ENCODE measurements at regions not wholly inside any gene's neighbourhood (a gene's known extent, or its start where the extent isn't known, plus 50 kb on each side); places are given as distances from the start of the nearest gene placed in this dataset.
"Not testable (repeated sequence)": the region's sequence is repeated elsewhere in the genome, so short reads cannot be mapped to it uniquely, and the experiment has no call there.

- no peaks in the 10 kb centered on the region for H3K27me3 ChIP-seq
- H3K36me3 ChIP-seq = no peaks in the 10 kb centered on the region
- TF ChIP-seq CTCF (IDR thresholded peaks at IDR 0.05) = no peak
- H3K4me3 ChIP-seq = no peak overlapping the region
- no peaks in the 10 kb centered on the region for H3K4me1 ChIP-seq
- peaks cover 0 to 8% (median 0%) of the 10 kb centered on the region in 3 donors for H3K9me3 ChIP-seq
- H3K27ac ChIP-seq = no peak overlapping the region
- intact Hi-C loops (cut with DNase I; ENCODE audit: low total_unique reads) = no loop called here
- no peak for DNase-seq
Observed at GRCh38 chr3:89000886-89001285, 106.5 kb upstream of the EPHA3 start.

GRCh38 chr3:89002191-89002590, 105.2 kb upstream of the EPHA3 start:
- Histone ChIP-seq H3K4me3 (no peak overlapping the region), H3K27ac (no peak overlapping the region), H3K9me3 (peaks cover 0 to 8% (median 0%) of the 10 kb centered on the region in 3 donors), H3K36me3 (no peaks in the 10 kb centered on the region), H3K4me1 (no peaks in the 10 kb centered on the region), H3K27me3 (no peaks in the 10 kb centered on the region)
- no peak for TF ChIP-seq CTCF (IDR thresholded peaks at IDR 0.05)
- no peak for DNase-seq
- intact Hi-C loops (cut with DNase I; ENCODE audit: low total_unique reads) = no loop called here

GRCh38 chr3:89013536-89013935, 93.9 kb upstream of the EPHA3 start:
- Histone ChIP-seq H3K27ac (no peak overlapping the region), H3K4me1 (no peaks in the 10 kb centered on the region), H3K27me3 (no peaks in the 10 kb centered on the region), H3K4me3 (no peak overlapping the region), H3K36me3 (no peaks in the 10 kb centered on the region), H3K9me3 (no peaks in the 10 kb centered on the region)
- DNase-seq = no peak
- TF ChIP-seq CTCF (IDR thresholded peaks at IDR 0.05) = no peak
- intact Hi-C loops (cut with DNase I; ENCODE audit: low total_unique reads) = no loop called here

GRCh38 chr3:89017531-89017930, 89.9 kb upstream of the EPHA3 start:
- Histone ChIP-seq H3K4me1 (no peaks in the 10 kb centered on the region), H3K4me3 (no peak overlapping the region), H3K27me3 (no peaks in the 10 kb centered on the region), H3K36me3 (no peaks in the 10 kb centered on the region), H3K9me3 (no peaks in the 10 kb centered on the region), H3K27ac (no peak overlapping the region)
- no peak for TF ChIP-seq CTCF (IDR thresholded peaks at IDR 0.05)
- intact Hi-C loops (cut with DNase I; ENCODE audit: low total_unique reads) = no loop called here
- DNase-seq = no peak

- no peaks in the 10 kb centered on the region for H3K4me1 ChIP-seq
- intact Hi-C loops (cut with DNase I; ENCODE audit: low total_unique reads) = no loop called here
- H3K27me3 ChIP-seq = no peaks in the 10 kb centered on the region
- H3K4me3 ChIP-seq = no peak overlapping the region
- TF ChIP-seq CTCF (IDR thresholded peaks at IDR 0.05) = no peak
- H3K9me3 ChIP-seq = no peaks in the 10 kb centered on the region
- no peaks in the 10 kb centered on the region for H3K36me3 ChIP-seq
- no peak for DNase-seq
- no peak overlapping the region for H3K27ac ChIP-seq
Observed at GRCh38 chr3:89025185-89025584, 82.2 kb upstream of the EPHA3 start.

- Histone ChIP-seq H3K27me3 (no peaks in the 10 kb centered on the region), H3K9me3 (no peaks in the 10 kb centered on the region), H3K36me3 (no peaks in the 10 kb centered on the region), H3K4me1 (no peaks in the 10 kb centered on the region), H3K27ac (no peak overlapping the region), H3K4me3 (no peak overlapping the region)
- no peak for DNase-seq
- intact Hi-C loops (cut with DNase I; ENCODE audit: low total_unique reads) = no loop called here
- no peak for TF ChIP-seq CTCF (IDR thresholded peaks at IDR 0.05)
Observed at GRCh38 chr3:89032346-89033013, 74.9 kb upstream of the EPHA3 start.

GRCh38 chr3:89034723-89035122, 72.7 kb upstream of the EPHA3 start:
- DNase-seq; H3K9me3 ChIP-seq; intact Hi-C loops (cut with DNase I; ENCODE audit: low total_unique reads); H3K4me3 ChIP-seq; H3K4me1 ChIP-seq; H3K27ac ChIP-seq; H3K27me3 ChIP-seq; H3K36me3 ChIP-seq: not testable (repeated sequence)
